HG02763 (cell line): ENCODE measurements at regions not wholly inside any gene's neighbourhood (a gene's known extent, or its start where the extent isn't known, plus 50 kb on each side); places are given as distances from the start of the nearest gene placed in this dataset.
"Not testable (repeated sequence)": the region's sequence is repeated elsewhere in the genome, so short reads cannot be mapped to it uniquely, and the experiment has no call there.

Experiments
- ATAC-seq: cut with Tn5 transposase; IDR thresholded peaks from one replicate; pipeline ENCODE4 v1.9.1; 2021; ENCODE audit warnings: mild to moderate bottlenecking, moderate library complexity; ENCODE audit not compliant: unreplicated experiment

GRCh38 chr16:13612623-13613022 is 307.3 kb upstream of the ERCC4 start:
- no peak for ATAC-seq

DNA sequence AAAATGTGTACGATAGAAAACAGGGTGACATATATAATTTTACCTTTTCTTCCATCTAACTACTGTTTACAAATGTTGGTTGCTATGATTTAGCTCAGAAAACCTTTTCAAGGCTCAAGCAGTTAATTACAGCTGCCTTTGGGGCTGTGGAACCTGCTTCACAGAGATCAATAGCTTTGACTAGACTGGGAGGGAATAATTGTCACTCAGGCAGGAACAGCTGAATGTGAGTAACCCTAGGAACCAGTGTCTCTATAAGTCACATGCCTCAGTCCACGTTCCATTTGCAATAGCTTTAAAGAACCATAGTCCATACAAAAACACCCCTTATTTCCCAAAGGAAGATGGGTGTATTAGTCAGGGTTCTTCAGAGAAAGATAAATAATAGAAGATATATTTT is 306.8 kb upstream of the ERCC4 start:
- no peak for ATAC-seq

- no peak for ATAC-seq
Observed at GRCh38 chr16:13621639-13622038, 298.3 kb upstream of the ERCC4 start.

DNA sequence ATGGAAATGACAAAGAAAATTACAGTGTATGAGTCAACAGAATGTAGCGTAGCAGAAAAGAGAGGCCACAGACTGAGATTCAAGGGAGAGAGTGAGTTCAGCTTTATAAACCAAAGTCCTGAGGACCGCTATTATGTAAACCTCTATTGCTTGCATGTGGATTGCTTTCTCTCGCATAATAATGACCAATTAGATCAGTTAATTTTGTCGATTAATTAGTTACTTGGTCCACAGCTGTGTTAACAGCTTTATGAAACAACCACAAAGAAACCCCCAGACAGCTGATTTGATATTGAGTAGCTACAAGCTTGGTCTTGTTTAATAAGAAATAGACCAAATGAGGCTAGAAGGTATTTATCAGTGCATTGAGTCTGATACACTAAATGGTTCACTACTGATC is 291.8 kb upstream of the ERCC4 start:
- ATAC-seq = no peak

DNA sequence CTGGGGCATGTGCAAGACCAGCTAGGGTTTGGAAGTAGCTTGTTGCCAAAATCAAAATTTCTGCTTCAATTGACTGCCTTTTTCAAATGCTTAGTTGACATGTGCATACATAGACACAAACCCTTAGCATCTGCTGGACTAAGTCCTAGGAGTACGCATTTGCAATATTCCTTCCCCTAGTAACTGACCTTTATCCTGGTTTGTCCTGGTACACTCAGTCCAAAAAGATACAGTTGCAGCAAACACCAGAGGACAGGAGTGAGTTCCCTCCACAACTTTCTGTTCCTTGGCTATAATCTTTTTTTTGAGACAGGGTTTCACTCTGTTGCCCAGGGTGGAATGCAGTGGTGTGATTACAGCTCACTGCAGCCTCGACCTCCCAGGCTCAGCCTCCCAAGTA is 290.2 kb upstream of the ERCC4 start:
- ATAC-seq = no peak

DNA sequence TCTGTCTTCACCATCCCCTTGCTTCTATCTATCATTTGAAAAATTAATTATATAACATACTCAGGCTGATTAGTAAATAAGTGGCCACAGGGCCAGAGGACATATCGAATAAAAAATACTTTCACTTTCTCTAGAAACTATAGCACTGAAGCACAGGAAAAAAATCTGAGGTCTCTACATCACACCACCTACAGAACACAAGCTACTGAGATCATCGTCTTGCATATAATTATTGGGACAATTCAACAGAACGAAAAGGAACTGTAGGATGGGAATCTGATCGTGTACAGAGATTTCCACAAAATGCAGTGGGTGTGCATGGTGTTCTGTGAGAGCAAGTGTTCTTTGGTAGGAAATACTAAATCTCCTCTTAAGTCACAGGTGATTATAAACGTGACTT is 289.6 kb upstream of the ERCC4 start:
- ATAC-seq = no peak

DNA sequence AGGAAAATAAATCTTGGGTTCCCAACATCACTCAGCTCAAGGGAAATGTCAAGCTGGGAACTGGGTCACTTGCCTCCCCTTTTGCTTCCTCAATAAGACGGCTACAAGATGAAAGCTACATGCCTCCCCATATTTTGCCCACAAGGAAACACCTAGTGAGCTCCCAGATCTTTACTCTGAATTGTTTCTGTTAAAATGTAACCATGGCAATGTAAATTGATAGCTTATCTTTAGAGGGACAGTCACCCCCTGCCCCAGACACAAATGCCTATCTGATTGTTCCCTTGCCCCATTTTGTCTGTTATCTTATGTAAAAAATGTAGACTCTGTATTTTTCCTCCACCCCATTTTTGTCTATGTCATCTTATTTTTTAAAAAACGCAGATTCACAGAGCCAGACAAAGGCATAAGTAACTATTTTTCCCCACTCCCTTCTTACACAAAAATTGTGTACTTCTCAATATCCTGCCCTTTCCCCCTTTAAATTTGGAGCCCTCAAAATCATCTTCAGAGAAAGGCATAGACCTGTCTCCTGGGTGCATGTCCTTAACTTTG is 288.7 kb upstream of the ERCC4 start:
- no peak for ATAC-seq

GRCh38 chr16:13631916-13632315 is 288.0 kb upstream of the ERCC4 start:
- ATAC-seq = no peak

DNA sequence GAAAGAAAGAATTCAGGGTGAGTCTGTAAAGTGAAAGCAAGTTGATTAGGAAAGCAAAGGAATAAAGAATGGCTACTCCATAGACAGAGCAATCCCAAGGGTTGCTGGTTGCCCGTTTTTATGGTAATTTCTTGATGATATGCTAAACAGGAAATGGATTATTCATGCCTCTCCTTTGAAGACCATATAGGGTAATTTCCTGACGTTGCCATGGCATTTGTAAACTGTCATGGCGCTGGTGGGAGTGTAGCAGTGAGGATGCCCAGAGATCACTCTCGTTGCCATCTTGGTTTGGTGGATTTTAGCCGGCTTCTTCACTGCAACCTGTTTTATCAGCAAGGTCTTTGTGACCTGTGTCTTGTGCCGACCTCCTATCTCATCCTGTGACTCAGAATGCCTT is 287.4 kb upstream of the ERCC4 start:
- ATAC-seq = not testable (repeated sequence)

GRCh38 chr16:13633391-13633861 is 286.5 kb upstream of the ERCC4 start:
- ATAC-seq = no peak

GRCh38 chr16:13634253-13634652 is 285.7 kb upstream of the ERCC4 start:
- ATAC-seq = no peak

GRCh38 chr16:13634959-13635358 is 285.0 kb upstream of the ERCC4 start:
- ATAC-seq = no peak

DNA sequence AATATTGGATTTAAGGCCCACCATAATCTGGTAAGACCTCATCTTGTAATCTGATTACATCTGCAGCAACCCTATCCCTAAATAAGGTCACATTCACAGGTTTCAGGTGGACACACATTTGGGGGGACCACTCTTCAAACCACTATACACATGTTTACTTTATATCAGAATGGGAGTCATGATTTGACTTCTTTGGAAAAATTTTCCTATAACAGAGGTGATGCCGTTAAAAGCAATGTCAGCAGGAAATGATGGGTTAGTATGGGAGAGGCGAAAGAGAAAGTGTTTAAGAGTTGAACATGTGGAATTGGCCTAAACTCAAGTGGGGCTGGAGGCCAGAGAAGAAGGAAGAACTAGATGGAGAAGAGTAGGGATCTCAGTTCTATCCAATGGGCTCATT is 281.7 kb upstream of the ERCC4 start:
- no peak for ATAC-seq

DNA sequence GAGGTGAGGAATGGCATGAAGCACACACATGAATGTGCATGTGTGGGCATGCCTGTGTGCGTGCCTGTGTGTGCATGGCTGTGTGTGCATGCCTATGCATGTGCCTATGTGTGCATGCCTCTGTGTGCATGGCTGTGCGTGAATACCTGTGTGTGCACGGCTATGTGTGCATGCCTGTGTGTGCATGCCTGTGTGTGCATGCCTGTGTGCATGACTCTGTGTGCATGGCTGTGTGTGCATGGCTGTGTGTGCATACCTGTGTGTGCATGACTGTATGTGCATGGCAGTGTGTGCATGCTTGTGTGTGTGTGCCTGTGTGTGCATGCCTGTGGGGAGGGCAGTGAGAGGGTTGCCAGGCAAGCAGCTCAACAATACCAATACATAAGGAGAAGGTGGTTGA is 276.5 kb upstream of the ERCC4 start:
- ATAC-seq = no peak

GRCh38 chr16:13645601-13646245 is 274.2 kb upstream of the ERCC4 start:
- no peak for ATAC-seq

GRCh38 chr16:13660807-13661206 is 259.1 kb upstream of the ERCC4 start:
- ATAC-seq = no peak

DNA sequence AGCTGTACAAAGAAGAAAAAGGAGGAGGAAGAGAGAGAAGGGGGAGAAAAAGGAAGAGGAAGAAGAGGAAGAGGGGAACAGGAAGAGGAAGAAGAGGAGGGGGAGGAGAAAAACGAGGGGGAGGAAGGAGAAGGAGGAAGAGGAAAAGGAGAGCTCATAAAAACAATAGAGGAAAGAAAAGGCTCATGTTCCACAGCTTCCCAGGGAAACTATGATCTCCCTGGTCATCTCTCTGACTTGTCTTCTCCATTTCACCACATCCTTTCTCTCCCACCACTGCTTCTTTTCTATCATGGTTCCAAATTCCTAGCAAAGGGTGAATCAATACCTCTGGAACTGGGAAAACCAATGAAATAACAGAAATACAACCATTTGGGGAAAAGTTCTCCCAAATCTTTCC is 254.1 kb upstream of the ERCC4 start:
- ATAC-seq = no peak

DNA sequence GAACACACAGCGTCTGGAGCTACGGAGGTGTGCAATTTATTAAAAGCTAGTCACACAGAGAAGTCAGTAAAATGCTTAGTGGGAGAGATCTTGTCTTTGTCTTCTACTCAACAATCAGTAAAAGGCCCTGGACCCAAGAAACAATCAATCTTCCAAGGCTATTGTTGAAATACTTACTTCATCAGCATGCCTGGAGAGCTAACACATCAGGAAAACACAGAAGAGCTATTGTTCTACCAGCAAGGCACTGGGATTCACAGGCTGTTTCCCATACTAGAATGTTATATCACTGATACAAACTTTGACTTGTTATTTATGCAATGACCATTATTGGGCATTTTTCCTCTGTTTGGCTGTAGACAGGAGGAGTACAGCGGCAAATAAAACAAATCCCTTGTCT is 247.8 kb upstream of the ERCC4 start:
- no peak for ATAC-seq

DNA sequence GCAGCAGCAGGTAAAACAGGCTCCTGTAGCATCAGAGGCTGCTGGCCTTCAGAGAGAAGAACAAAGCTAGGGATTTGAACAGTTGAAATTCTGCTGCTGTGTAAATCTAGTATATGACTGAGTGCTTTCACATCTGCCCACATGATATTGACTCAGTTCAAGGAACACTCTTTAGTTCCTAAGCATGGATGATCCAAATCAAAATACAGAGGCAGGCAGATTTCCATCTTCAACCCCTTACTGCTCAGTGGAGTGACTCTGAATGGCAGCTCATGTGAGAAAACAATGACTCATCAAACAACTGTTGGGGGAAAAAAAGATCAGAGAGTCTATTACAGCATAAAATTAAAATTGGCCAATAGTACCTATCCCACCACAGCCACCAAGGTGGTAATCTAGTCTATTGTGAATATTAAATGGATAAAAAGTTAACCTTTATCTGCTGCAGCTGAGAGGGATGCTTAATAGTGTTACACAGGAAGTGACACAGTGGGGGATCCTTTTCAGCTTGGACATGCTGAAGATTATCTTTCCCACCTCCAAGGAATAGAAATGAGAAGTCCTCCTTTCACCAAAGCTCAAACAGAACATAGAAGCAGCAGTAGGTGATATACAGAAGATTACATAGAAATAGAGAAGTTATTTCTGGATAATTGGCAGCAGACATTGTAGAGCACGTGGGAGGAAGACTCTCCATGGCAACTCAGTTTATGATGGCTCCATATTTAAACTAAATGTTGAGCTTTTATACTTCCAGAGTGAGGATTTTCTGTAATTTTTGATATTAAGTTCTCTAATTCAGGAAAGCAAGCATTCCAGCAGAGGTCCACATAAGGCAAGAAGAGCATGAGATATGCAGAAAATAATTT is 239.7 kb upstream of the ERCC4 start:
- no peak for ATAC-seq

DNA sequence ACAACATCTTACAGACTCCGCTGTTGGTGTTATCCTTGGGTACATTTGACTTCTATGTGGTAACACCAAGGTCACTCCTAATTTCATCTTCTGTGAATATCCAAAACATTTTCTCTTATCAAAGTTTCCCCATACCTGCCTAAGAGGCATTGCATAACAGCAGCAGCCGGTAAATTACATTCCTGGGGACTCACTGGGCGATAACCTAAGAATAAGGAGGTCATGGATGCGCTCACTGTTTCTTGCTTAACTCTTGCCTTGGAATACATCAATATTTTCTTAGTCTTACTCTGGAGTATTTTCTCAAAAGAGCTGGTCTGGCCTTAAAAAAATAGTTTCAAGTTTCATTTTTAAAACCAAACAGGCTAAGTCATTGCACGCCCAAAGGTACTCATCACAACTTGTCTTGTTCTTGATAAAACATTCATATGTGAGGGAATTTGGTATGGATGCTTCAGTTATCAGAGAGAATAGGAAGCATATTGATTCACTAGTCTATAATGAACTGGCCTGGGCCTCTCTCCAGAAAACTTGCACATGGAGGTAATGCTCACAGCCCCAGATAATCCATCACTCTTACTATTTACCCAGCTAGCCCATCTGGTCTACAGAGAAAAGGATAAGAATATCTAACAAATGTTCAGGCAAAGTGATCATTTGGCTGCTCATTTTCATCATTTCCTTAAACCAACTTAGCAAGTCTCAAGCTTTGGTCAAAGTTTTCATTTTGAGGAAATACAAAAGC is 235.0 kb upstream of the ERCC4 start:
- ATAC-seq = no peak

- no peak for ATAC-seq
Observed at GRCh38 chr16:13696017-13696416, 223.9 kb upstream of the ERCC4 start.
